ENCODE measurements at regions not wholly inside any gene's neighbourhood (a gene's known extent, or its start where the extent isn't known, plus 50 kb on each side); places are given as distances from the start of the nearest gene placed in this dataset.

DNA sequence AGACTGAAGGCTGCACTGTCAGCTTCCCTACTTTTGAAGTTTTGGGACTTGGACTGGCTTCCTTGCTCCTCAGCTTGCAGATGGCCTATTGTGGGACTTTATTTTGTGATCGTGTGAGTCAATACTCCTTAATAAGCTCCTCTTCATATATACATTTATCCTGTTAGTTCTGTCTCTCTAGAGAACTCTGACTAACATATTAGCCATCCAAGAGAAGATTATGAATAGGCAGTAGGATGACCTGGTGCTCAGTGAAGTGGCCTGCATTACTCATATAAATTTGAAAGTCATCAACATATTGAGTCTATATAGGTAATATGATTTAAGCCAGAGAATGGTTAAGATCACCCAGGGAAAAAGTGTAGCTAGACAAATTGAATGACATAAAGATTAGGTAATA is 136.3 kb upstream of the UFM1 start:
- no peak for DNase-seq
- Histone ChIP-seq H3K4me1 (ENCODE audit: control insufficient read depth, insufficient read depth, low read length) (no peaks in the 10 kb centered on the region), H3K9me3 (replicated peaks; ENCODE audit: control insufficient read depth, low read depth, low read length) (peaks cover 4% of the 10 kb centered on the region), H3K27ac (ENCODE audit: low read length) (no peak overlapping the region), H3K27me3 (ENCODE audit: control insufficient read depth, insufficient read depth, low read length) (no peaks in the 10 kb centered on the region), H3K4me3 (ENCODE audit: low read length) (no peak overlapping the region), H3K36me3 (ENCODE audit: control insufficient read depth, insufficient read depth, low read length) (no peaks in the 10 kb centered on the region)
- WGBS (ENCODE audit: insufficient coverage) = no CpG with 5 or more reads among the region's 1 CpG

DNA sequence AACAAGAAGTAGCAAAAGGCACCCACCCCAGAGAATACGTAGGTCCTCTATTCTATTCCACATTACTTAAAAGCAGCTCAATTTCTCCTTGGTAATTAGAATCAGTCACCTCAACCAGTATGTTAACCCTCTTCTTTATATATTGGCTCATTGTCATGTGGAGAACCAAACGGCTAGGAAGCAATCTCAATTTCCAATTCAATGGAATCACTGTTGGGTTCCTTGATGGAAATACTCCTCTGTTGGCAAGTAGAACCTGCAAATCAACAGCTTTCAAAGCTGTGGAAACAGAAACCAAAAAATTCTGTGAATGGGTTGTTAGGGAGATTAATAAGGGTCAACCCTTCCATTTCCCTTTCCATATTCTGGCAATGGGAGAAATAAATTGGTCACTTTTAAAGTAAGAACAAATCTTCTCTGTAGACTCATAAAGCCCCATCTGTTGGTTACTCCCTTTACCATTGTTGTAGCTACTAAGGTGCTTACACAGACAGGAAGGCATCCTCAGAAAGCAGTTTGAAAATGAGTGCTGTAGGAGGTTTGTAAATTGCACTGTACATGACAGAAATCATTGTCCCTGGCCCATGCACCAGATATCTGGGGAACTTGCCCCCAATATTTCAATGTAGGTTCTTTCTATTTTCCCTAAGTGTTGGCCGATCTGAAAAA is 138.6 kb upstream of the UFM1 start:
- Histone ChIP-seq H3K9me3 (replicated peaks; ENCODE audit: control insufficient read depth, low read depth, low read length) (peaks cover 4% of the 10 kb centered on the region), H3K27me3 (ENCODE audit: control insufficient read depth, insufficient read depth, low read length) (no peaks in the 10 kb centered on the region), H3K4me3 (ENCODE audit: low read length) (no peak overlapping the region), H3K4me1 (ENCODE audit: control insufficient read depth, insufficient read depth, low read length) (no peaks in the 10 kb centered on the region), H3K27ac (ENCODE audit: low read length) (no peak overlapping the region), H3K36me3 (ENCODE audit: control insufficient read depth, insufficient read depth, low read length) (no peaks in the 10 kb centered on the region)
- WGBS (ENCODE audit: insufficient coverage) = no CpG with 5 or more reads among the region's 3 CpGs
- no peak for DNase-seq

DNA sequence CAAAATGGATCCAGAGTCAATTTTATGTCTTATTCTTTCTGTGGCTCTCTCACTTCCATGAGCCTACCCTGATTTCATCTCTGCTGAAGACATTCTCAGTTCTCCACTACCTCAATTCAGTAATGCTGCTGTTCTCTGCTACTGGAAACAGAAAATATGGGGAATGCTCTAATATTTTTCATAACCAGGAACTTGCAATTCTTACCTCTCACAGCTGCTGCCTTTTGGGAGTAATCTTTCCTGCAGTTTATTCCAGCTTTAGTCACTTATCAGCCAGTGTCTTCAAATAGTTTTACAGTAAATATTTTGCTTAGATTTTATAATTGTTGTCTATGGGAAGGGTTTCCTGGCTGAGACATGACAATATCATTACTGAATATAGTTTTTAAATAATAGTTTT is 145.1 kb upstream of the UFM1 start:
- DNase-seq = peak; percentile 60
- H3K4me1 ChIP-seq (ENCODE audit: control insufficient read depth, insufficient read depth, low read length) = no peaks in the 10 kb centered on the region
- H3K4me3 ChIP-seq (ENCODE audit: low read length) = no peak overlapping the region
- H3K36me3 ChIP-seq (ENCODE audit: control insufficient read depth, insufficient read depth, low read length) = no peaks in the 10 kb centered on the region
- H3K27me3 ChIP-seq (ENCODE audit: control insufficient read depth, insufficient read depth, low read length) = no peaks in the 10 kb centered on the region
- no peak overlapping the region for H3K27ac ChIP-seq (ENCODE audit: low read length)
- no peaks in the 10 kb centered on the region for H3K9me3 ChIP-seq (replicated peaks; ENCODE audit: control insufficient read depth, low read depth, low read length)

DNA sequence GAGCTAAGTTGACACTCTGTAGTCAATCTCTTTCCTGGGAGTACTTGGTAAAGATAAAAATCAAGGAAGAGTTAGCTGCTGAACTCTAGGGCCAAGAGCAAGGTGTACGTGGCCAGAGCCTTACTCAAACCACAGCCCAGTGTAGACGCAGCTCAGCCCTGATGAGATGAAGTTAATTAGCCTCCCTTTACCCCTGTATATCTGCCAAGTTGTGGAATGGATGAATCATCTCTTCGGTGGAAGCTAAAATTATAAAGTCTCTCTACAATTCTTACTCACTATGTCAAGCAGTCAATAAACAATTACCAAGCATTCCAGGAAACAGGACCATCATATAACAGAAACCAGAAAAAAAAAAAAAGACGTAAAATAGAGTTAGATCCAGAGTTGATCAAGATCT is 146.9 kb upstream of the UFM1 start:
- no peaks in the 10 kb centered on the region for H3K4me1 ChIP-seq (ENCODE audit: control insufficient read depth, insufficient read depth, low read length)
- no CpG with 5 or more reads among the region's 4 CpGs for WGBS (ENCODE audit: insufficient coverage)
- DNase-seq = no peak
- H3K9me3 ChIP-seq (replicated peaks; ENCODE audit: control insufficient read depth, low read depth, low read length) = no peaks in the 10 kb centered on the region
- no peak overlapping the region for H3K27ac ChIP-seq (ENCODE audit: low read length)
- no peak overlapping the region for H3K4me3 ChIP-seq (ENCODE audit: low read length)
- no peaks in the 10 kb centered on the region for H3K36me3 ChIP-seq (ENCODE audit: control insufficient read depth, insufficient read depth, low read length)
- no peaks in the 10 kb centered on the region for H3K27me3 ChIP-seq (ENCODE audit: control insufficient read depth, insufficient read depth, low read length)

DNA sequence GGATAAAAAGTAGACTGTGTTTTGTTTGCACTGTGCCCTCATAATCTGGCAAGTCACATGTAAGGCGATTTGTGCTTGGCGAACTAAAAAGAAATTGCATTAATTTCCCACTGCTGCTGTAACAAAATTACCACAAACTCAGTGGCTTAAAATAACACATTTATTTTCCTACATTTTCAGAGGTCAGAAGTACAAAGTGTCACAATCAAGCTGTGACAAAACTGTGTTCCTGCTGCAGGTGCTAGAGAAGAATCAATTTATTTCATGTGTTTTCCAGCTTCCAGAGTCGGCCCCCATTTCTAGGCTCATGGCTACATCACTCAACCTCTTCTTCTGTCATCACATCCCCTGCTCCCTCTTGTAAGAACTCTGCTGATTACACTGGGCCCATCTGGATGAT is 158.6 kb upstream of the UFM1 start:
- WGBS (ENCODE audit: insufficient coverage) = 75% methylated on average over 2 of the region's 3 CpGs
- H3K4me1 ChIP-seq (ENCODE audit: control insufficient read depth, insufficient read depth, low read length) = no peaks in the 10 kb centered on the region

DNA sequence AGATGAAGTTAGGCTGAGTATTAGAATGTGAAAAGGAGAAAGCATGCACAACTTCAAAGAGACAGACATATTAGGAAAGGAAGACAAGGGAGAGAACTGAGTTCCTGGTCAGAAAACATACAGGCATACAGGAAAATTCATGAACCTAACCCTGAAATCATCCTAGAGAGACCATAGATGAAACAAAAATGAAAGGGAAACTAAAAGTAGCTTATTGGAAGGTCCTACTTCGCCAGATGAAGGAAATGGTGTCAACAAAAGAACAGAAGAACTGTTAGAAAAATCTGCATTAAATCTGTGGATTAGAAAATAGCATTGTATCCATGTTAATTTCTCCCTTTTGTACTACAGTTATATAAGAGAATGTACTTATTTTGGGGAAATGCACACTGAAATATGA is 169.0 kb upstream of the UFM1 start:
- Histone ChIP-seq H3K27me3 (ENCODE audit: control insufficient read depth, insufficient read depth, low read length) (no peaks in the 10 kb centered on the region), H3K9me3 (replicated peaks; ENCODE audit: control insufficient read depth, low read depth, low read length) (no peaks in the 10 kb centered on the region), H3K27ac (ENCODE audit: low read length) (no peak overlapping the region), H3K4me3 (ENCODE audit: low read length) (no peak overlapping the region), H3K36me3 (ENCODE audit: control insufficient read depth, insufficient read depth, low read length) (no peaks in the 10 kb centered on the region), H3K4me1 (ENCODE audit: control insufficient read depth, insufficient read depth, low read length) (no peaks in the 10 kb centered on the region)
- no peak for DNase-seq
- WGBS (ENCODE audit: insufficient coverage) = no CpG with 5 or more reads among the region's 1 CpG

More for the DNA sequence above, 158.6 kb upstream of the UFM1 start:
- H3K27me3 ChIP-seq (ENCODE audit: control insufficient read depth, insufficient read depth, low read length) = no peaks in the 10 kb centered on the region
- H3K4me3 ChIP-seq (ENCODE audit: low read length) = no peak overlapping the region
- no peaks in the 10 kb centered on the region for H3K9me3 ChIP-seq (replicated peaks; ENCODE audit: control insufficient read depth, low read depth, low read length)
- no peaks in the 10 kb centered on the region for H3K36me3 ChIP-seq (ENCODE audit: control insufficient read depth, insufficient read depth, low read length)
- no peak overlapping the region for H3K27ac ChIP-seq (ENCODE audit: low read length)
- DNase-seq = no peak

DNA sequence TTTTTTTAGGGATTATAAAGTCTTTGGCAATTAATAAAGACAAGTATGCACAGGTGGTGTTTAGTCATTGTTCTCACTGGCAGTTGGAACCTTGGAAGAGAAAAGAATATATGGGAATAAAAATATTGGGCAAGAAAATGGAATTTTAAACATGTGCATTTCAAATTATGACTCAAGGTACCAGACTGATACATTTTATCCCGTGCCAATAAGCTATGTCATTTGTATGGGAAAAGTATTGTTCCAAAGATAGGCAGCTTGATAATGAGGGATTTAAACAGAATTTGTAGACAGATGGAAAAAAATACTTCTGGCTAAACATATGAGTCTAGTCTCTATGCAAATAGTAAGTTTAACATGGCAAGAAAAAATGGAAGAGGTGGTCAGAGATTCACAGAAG is 169.5 kb upstream of the UFM1 start:
- Histone ChIP-seq H3K27me3 (ENCODE audit: control insufficient read depth, insufficient read depth, low read length) (no peaks in the 10 kb centered on the region), H3K4me1 (ENCODE audit: control insufficient read depth, insufficient read depth, low read length) (no peaks in the 10 kb centered on the region), H3K4me3 (ENCODE audit: low read length) (no peak overlapping the region), H3K27ac (ENCODE audit: low read length) (no peak overlapping the region), H3K36me3 (ENCODE audit: control insufficient read depth, insufficient read depth, low read length) (no peaks in the 10 kb centered on the region), H3K9me3 (replicated peaks; ENCODE audit: control insufficient read depth, low read depth, low read length) (no peaks in the 10 kb centered on the region)
- peak; percentile 20 for DNase-seq
- no CpG with 5 or more reads among the region's 1 CpG for WGBS (ENCODE audit: insufficient coverage)

DNA sequence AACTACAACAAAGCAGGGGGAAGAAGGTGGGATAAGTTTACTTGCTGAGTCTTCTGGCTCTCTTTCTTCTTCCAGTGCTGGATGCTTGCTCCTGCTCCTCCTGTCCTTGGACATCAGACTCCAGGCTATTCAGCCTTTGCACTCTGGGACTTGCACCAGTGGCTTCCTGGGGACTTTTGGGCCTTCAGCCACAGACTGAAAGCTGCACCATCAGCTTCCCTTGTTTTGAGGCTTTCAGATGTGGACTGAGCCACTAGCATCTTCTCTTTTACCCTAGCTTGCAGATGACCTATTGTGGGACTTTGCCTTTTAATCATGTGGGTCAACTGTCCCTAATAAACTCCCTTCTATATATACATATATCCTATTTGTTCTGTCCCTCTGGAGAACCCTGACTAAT is 173.0 kb upstream of the UFM1 start:
- H3K4me3 ChIP-seq (ENCODE audit: low read length) = no peak overlapping the region
- no peak overlapping the region for H3K27ac ChIP-seq (ENCODE audit: low read length)
- H3K9me3 ChIP-seq (replicated peaks; ENCODE audit: control insufficient read depth, low read depth, low read length) = no peaks in the 10 kb centered on the region
- no peak for DNase-seq
- H3K27me3 ChIP-seq (ENCODE audit: control insufficient read depth, insufficient read depth, low read length) = no peaks in the 10 kb centered on the region
- H3K36me3 ChIP-seq (ENCODE audit: control insufficient read depth, insufficient read depth, low read length) = no peaks in the 10 kb centered on the region
- H3K4me1 ChIP-seq (ENCODE audit: control insufficient read depth, insufficient read depth, low read length) = no peaks in the 10 kb centered on the region

DNA sequence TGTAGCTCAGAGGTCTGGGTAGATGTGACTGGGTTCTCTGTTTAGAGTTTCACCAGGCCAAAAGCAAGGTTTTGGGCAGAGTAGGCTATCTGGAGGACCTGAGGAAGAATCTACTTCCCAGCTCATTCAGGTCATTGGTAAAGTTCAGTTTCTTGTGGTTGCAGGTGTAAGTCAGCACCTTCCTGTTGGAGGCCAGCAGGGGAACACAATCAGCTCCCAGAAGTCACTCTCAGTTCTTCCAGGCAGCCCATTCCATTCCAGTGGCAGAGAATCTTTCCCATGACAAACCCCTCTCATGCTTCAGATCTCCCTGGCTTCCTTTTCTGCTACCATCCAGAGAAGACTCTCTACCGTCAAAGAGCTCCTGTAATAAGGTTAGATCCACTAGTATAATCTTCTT is 176.2 kb upstream of the UFM1 start:
- Histone ChIP-seq H3K27ac (ENCODE audit: low read length) (no peak overlapping the region), H3K4me3 (ENCODE audit: low read length) (no peak overlapping the region)

DNA sequence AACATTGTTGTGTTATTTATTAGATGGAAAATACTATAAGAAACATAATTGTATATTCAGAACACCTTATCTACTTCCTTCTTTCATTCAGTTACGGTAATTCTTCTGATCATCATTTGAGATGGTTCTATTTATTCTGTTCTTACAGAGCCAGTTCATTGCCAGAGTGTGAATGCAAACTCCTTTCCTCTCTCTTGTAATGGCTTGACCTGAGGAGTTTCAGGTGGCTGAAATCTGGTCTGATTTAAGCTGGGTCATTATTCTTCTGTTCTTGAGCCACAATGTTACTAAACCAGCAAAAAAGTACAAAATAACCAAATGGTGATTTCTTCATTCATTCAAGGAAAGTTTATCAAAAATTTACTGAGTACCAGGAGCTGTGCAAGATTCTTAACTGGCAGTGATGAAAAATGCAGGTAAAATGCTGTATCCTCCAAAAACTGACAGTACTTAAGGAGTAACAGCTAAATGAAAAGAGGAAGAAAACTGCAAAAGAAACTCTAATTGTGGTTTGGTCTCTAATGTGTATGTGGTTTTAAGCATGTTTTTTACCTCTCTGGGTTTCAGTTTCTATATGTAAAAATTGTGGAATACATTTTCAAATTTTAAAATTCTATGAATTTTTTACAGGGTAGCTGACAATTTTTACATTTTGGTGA is 182.4 kb upstream of the UFM1 start:
- Histone ChIP-seq H3K27ac (ENCODE audit: low read length) (no peak overlapping the region), H3K9me3 (replicated peaks; ENCODE audit: control insufficient read depth, low read depth, low read length) (no peaks in the 10 kb centered on the region), H3K4me1 (ENCODE audit: control insufficient read depth, insufficient read depth, low read length) (no peaks in the 10 kb centered on the region), H3K36me3 (ENCODE audit: control insufficient read depth, insufficient read depth, low read length) (no peaks in the 10 kb centered on the region), H3K27me3 (ENCODE audit: control insufficient read depth, insufficient read depth, low read length) (no peaks in the 10 kb centered on the region), H3K4me3 (ENCODE audit: low read length) (no peak overlapping the region)
- no peak for DNase-seq
- WGBS (ENCODE audit: insufficient coverage) = no CpG with 5 or more reads among the region's 1 CpG

More for the DNA sequence above, 176.2 kb upstream of the UFM1 start:
- no CpG with 5 or more reads among the region's 1 CpG for WGBS (ENCODE audit: insufficient coverage)
- H3K27me3 ChIP-seq (ENCODE audit: control insufficient read depth, insufficient read depth, low read length) = no peaks in the 10 kb centered on the region
- no peak for DNase-seq
- no peaks in the 10 kb centered on the region for H3K4me1 ChIP-seq (ENCODE audit: control insufficient read depth, insufficient read depth, low read length)
- H3K36me3 ChIP-seq (ENCODE audit: control insufficient read depth, insufficient read depth, low read length) = no peaks in the 10 kb centered on the region
- no peaks in the 10 kb centered on the region for H3K9me3 ChIP-seq (replicated peaks; ENCODE audit: control insufficient read depth, low read depth, low read length)

DNA sequence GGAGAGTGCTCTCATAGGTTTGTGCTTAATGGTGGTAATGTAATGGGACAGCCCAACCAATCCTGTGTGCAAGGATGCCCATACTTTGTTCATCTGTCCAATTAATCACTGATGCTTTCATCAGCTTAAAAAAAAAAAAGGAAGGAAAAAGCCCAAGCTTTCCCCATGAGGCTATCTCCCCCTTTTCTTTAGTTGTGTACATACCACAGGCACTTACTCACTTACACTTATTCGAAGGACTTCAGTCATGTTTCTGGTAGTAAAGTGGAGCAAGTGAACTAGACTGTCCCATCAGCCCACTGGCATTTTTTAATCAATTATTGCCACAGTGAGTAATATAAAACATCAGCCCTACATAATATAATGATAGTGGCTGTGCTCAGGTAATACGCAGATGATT is 183.5 kb upstream of the UFM1 start:
- no peak overlapping the region for H3K4me3 ChIP-seq (ENCODE audit: low read length)
- H3K9me3 ChIP-seq (replicated peaks; ENCODE audit: control insufficient read depth, low read depth, low read length) = no peaks in the 10 kb centered on the region
- no peak for DNase-seq
- H3K27me3 ChIP-seq (ENCODE audit: control insufficient read depth, insufficient read depth, low read length) = no peaks in the 10 kb centered on the region
- H3K36me3 ChIP-seq (ENCODE audit: control insufficient read depth, insufficient read depth, low read length) = no peaks in the 10 kb centered on the region
- H3K4me1 ChIP-seq (ENCODE audit: control insufficient read depth, insufficient read depth, low read length) = no peaks in the 10 kb centered on the region
- no CpG with 5 or more reads among the region's 2 CpGs for WGBS (ENCODE audit: insufficient coverage)
- H3K27ac ChIP-seq (ENCODE audit: low read length) = no peak overlapping the region
